Stimulated activated CD4-positive, alpha-beta T cell treated with anti-CD3 and anti-CD28 coated beads, Interleukin-2, amount 100 ng/mL, for 48 hours (primary cell): ENCODE measurements at regions not wholly inside any gene's neighbourhood (a gene's known extent, or its start where the extent isn't known, plus 50 kb on each side); places are given as distances from the start of the nearest gene placed in this dataset.

Experiments
- DNase-seq, 2 donors: peaks; one replicate each; pipeline ENCODE4 v3.0.0-alpha.2; 2020

DNA sequence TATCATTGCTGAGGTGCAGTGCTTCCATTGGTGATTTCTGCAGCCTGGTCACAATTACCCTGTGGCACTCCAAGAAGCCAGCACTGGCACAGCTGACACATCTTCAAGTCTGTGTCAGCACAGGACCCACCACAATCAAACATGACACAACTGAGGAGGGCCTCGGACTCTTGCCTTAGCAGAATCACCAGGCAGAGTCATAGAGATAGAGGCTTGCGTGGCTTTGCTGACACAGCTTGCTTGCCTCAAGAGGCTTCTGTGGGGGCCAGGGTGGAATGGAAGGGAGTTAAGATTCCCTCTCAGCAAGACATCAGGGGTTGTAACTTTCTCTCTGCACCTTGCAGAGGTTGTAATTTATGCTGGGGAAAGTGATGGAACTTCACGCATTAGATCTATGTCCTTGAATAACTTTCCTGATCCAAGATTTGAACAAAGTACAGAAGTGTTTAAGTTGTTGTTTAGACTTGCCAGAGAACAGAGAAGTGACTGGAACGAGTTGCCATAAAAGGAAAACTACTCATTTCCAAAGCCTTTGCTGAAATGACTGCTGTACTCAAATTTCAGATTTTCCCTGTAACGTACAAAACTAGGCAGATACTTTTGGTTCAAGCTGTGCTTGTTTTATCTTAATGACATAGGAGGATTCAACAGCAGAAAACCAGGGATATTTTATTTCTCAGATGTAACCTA, 170.7 kb downstream of the DIPK2A start:
- no peak for DNase-seq

DNA sequence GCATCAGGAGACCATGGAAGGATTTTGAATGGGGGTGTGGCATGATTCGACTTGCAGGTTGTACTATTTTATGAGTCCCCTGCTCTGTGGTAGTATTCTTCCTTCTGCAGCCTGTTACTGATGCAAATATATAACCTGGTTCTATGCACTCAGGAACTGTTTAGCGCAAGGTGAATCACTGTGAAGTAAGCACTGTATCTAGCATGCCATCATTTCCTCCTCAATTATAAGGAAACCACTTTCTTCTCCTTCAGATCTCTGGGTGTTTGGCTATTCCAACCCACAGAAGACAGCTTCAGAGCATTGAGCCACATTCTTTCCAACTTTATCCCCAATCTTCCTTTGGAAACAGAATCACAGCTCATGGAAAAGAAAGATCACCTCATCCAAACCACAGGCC, 176.7 kb downstream of the DIPK2A start:
- DNase-seq: no peak

DNA sequence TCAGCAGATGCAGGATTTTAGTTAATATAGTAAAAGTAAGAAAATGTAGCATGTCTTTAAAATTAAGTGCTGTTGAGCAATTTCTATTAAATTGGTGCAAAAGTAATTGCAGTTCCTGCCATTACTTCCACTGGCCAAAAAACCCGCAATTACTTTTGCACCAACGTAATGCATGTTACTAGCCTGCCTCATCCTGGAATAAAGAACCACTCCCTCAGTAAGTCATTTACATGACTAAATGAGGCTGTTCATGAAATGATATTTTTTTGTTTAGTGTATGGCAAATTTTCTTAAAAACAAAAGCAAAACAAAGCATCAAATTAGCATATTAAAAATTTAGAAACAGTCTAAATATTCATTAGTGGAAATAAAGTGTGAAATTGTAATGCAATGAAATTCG, 180.4 kb downstream of the DIPK2A start:
- no peak for DNase-seq

DNA sequence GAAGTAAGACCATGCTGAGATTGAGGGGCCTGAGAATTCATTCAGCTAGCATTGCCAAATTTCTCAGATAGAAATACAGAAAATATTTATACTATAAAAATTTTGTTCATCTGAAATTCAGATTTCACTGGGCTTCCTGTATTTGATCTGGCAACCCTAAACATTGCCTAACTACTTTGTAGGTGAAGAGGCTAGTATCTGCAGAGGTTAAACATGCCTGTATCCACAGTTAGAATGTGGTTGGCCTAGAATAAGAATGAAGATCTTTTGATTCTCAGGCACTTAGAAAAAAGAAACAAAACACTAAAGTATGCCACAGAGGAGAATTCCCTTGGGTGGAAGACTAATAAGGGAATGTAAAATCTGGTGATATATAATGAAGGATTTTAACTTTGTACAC, 189.0 kb downstream of the DIPK2A start:
- no peak for DNase-seq

DNA sequence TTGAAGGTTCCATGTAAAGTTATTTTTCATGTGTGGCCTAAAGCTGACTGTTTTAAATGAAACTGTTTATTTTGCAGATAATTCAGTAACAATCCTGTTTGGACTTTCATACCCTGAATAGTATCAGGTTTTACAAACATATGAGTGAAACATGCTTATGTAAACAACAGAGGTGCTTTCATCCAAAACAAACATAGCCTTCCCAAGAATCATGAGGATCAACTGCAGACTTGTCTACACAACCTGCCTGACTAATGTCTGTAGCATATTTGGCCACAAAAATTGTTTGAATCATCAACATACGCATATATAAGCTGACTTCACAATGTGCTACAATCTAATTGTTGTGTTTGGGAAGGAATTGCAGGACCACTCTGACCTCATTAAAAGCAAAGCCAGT, 190.4 kb downstream of the DIPK2A start:
- no peak for DNase-seq

DNA sequence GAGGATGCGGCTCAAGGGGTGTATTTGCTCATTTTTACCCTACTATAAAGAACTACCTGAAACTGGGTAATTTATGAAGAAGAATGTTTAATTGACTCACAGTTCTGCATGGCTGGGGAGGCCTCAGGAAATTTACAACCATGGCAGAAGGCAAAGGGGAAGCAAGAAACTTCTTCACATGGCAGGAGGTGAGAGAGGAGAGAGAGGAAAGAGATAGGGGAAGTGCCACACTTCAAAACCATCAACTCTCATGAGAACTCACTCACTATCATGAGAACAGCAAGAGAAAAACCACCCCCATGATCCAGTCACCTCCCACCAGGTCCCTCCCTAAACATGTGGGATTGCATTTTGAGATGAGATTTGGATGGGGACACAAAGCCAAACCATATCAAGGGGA, 192.7 kb downstream of the DIPK2A start:
- no peak for DNase-seq

DNA sequence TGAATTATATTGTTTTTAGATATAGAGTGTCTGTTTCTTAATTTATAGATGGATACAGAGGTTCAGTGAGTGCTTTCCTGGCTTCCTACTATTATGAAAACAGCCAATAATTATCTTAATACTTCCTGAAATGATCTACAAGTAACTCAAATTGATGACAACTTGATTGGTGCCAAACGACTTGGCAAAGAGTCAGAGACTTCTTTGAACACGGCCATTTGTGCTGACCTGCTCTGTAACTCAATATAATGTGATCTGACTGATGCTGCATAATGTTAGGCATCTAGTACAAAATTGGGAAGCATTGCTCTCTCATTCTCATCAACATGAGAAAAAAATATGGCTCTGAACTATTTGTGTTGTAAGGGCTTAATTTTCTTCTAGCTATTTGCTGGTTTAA, 193.9 kb downstream of the DIPK2A start:
- DNase-seq: no peak

DNA sequence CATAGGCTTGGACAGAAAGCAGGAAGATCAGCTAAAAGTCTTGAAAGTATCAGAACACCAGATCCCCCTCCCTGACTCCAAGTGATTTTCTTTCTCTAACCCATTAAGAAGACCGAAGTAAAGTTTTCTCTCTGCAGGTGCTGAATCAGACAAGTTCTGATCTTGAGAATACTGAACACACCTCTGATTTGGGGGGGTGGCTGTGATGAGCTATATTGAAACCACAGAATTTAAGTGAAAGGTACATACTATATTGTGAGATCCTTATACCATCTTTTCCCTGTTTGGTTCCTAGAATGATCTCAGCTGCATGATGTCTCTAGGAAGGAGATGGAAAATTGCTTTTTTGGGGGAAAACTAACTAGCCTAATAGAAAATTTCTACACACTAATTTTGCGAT, 196.0 kb downstream of the DIPK2A start:
- DNase-seq: no peak

DNA sequence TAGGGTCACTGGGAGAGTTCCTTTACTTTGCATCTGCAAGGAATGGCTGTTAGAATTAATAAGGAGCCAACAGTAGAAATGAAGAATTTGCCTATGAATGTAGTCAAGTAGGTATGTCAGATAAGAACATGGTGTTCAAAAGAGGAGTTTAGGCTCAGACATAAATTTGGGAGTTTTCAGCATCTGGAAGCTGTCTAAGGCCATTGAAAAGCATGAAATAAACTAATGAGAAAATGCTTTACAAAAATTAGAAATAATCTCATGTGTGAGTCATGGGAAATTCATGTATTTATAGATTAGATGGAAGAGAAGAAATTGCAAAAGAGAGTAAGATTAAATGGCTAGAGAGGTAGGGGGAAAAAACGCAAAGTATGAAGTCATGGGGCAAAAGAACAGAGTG, 201.9 kb downstream of the DIPK2A start:
- no peak for DNase-seq

DNA sequence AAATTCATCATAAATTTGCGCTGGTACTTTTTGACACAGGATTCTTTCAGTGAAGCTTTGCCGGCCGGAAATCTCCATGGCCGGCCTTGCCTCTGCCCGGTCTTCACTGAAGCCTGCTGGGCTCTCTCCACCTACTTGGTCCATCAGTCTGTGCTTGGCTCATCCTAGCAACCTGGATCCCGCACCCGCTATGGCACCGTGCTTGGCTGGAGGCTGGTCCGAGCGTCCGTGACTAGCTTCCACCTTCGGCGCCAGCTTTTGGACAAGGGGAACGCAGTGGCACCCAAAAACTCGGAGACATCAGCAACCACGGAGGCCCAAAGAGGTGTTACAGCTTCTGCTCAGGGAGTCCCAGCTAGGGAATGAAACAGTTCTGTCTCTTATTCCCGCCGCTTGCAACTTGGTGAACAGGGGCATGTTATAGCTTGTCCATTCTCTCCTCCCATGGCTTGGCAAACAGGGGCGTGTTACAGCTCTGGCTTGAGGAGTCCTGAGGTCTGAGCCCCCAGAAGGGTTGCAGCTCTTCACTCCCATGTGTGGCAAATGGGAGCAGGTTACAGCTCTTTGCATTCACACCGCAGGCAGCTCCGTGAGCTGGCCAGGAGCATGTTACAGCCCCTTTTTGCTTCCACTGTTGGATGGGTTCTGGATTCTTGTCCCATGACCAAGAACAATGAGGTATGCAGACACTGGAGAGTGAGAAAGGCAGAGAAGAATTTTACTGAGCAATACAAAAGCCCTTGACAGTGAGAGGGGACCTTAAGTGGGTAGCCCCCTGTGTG, 204.2 kb downstream of the DIPK2A start:
- DNase-seq: no peak

DNA sequence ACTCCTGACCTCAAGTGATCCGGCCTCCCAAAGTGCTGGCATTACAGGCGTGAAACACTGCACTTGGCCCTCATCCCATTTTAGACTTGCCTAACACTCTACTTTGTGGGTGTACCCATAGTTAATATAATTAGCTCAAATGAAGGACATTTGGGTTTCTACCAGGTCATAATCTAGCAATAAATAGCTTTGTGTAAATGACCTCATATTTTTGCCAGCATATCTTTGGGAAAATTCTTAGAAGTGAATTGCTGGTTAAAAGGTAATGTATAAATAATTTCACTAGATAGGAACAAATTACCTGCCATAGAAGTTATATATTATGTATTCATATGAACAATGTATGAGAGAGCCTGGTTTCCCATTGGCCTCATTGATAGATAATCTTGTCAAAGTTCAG, 206.0 kb downstream of the DIPK2A start:
- no peak for DNase-seq

DNA sequence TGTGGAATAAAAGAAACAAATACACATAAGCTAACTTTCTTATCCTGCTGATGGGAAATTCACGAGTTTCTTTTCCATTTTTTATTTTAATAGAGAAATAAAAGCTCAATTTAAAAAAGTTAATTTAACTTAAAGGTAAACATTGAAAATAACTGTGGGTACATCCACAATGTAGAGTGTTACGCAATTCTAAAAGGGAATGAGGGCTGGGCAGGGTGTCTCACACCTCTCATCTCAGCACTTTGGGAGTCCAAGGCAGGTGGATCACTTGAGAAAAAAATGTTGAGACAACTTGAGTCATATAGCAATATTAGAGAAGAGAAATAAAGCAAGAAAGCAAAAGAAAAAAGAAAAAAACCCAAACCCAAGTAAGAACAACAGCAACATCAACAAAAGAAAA, 207.0 kb downstream of the DIPK2A start:
- DNase-seq: no peak

DNA sequence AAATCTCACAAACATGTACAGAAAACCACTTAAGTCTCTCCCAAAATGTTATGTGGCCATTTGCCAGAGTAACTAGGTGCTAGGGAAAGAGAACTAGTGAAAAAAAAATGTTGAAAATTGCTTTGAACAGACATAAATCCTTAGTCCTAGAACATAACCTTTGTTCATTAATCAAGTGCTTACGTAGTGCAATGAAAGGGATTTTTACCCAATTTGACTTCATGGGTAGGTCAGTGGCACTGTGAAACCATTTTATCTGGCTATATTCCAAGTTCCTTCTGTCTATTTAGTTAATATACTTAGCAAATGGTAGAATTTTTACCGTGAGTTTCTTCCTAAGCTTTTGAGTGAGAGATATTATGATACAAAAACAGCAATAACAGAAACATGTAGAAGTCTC, 209.4 kb downstream of the DIPK2A start:
- DNase-seq: no peak

DNA sequence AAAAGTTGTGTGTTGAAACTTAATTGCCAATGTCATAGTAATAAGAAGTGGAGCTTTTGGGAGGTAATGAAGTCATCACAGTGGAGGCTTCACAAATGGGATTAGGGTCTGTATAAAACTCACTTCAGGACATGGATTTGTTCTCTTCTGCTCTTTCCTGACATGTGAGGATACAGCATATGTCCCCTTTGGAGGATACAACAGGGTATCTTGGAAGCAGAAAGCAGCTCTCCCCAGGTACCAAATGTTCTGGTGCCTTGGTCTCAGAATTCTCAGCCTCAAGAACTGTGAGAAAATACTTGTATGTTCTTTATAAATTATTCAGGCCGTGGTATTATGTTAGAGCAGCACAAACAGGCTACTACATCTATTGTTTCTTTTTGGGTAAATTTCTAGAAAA, 210.9 kb downstream of the DIPK2A start:
- no peak for DNase-seq

DNA sequence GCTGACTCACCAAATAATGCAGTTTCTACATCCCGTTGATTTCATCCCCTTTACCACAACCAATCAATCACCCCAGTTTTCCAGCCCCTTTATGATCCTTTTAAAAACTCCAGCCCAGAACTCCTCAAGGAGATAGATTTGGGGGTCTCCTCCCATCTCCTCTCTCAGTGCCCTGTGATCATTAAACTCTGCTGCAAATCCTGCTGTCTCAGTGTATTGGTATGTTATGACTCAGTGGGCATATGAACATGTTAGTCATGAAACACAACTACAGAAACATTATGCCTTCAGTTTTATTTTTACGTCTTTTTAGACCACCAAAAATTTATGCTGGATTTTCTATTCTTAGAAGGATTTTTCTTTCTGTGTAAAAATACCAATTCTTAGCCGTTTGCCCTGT, 213.7 kb downstream of the DIPK2A start:
- no peak for DNase-seq

DNA sequence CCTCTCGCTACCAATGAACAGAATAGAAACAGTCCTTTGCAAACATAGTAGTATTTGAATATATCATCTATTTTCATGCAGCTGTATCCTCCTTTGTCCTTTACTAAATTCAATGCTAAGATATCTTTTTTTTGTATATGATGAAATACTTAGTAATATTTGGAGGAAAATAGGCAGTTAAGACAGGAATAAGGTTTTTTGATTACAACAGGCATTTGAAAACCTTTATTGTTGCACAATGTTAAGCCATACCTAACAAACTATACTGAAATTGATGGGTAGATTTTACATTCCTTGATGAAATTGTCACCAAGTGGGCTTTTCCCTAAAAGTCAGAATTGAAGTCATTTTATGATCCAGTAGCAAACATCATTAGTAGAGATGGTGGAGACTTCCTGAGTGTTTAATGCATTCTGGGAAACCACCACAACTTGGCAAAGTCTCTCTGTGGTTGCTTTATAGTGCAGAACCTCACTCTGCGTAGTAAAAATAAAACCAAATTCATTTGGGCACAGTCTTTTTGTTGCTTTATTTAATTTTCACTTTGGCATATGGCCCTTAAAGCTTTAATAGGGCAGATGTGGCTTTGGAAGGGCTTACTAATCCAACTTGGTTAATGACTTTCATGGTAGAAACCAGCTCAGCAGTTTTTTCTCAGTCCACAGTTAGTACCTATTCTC, 216.0 kb downstream of the DIPK2A start:
- DNase-seq: no peak

DNA sequence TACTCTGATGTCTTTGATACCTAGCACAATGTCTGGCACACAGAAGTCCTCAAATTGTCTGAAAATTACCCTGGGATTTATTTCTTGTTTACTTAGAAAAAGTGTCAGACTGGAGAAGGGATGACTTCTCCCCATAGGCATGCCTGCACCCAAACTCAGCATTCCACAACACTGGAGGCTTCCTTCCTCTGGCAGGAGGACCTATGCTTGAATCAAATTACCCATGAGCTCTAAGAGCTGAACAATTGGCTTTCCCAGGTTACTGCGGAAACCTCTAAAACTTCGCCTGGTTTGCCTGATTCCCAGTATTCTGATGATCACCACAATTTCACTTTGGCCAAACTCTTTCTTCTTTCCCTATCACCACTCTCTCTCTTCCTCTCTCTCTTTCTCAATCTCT, 217.4 kb downstream of the DIPK2A start:
- no peak for DNase-seq

DNA sequence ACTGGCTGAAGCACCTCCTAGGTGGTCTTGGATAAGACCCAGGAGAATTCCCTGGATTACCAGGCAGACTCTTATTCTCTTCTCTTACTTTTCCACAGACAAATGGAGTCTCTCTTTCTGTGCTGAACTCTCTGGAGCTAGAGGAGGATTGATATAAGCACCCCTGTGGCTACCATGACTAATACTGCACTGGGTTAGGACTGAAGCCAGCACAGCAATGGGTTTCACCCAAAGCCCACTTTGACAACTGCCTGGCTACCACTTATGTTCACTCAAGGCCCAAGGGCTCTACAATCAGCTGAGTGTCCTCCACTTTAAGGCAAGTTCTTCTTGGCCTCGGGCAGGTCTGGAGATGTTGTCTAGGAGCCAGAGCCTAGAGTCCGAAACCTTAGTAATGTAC, 225.5 kb downstream of the DIPK2A start:
- no peak for DNase-seq

DNA sequence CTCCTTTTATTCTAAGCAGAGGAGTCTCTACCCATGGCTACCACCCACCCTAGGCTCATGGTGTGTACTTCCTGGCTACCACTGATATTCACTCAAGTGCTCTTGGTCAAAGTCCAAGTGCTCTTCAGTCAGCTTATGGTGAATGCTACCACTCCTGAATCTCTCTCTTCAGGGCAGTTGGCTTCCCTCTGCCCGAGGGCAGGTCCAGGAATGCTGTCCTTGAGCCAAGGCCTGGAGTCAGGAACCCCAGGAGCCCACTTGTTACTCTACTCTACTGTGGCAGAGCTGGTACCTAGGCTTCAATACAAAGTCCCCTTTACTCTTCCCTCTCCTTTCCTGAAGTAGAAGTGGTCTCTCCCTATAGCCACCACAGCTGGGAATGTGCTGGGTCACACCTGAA, 226.0 kb downstream of the DIPK2A start:
- DNase-seq: no peak

DNA sequence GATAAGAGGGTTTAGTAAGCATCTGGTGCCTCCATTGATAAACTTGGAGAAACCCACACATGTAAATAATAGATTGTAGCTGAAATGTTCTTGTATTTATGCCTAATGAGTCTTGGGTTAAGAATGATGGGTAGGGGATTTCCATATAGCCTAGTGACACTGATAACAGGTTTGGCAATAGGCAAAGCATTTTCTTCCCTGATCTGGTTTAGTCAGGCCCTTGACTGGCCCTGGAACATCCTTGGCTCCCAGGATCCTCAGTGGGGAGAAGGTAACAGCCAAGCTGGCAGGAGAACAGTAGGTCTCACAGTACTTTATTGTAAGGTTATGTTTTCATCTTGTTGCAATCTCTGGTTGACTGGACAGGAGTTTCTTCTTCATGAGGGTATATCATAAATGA, 228.4 kb downstream of the DIPK2A start:
- DNase-seq: no peak

DNA sequence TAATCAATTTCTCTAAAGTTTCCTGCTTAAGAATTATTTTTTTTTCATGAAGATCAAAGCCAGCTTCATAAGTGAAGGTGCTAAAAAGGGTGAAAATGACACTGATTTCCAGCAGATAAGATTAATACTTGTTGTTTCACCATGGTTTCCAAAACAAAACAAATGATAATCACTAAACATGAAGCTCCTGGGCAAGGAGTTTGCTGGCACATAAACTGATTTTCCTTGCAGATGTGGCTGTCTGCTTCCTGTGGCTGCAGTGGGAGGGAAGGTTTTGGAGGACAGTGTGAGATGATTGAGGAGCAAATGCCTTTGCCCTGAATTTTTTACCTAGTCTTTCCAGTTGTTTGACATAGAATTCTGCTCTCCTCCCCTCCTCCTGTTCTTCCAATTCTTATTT, 228.8 kb downstream of the DIPK2A start:
- no peak for DNase-seq

DNA sequence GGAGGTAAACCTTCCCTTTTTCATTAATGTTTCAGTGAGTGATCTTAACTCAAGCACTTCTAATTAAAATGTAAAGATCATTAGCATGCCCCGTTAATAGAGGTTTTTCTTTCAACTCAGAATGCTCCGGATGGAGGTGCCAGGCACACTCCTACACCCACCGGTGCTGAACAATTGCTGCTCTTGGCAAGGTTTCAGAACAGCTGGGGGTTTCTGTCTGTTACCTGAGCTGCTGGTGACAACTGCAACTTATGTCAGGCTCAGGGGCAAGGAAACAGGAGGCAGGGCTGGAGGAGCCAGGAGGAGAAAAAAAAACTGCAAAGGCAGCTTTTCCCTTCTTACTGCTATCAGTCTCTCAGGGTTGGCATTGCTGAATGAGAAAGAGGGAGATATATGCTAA, 250.1 kb downstream of the DIPK2A start:
- no peak for DNase-seq

DNA sequence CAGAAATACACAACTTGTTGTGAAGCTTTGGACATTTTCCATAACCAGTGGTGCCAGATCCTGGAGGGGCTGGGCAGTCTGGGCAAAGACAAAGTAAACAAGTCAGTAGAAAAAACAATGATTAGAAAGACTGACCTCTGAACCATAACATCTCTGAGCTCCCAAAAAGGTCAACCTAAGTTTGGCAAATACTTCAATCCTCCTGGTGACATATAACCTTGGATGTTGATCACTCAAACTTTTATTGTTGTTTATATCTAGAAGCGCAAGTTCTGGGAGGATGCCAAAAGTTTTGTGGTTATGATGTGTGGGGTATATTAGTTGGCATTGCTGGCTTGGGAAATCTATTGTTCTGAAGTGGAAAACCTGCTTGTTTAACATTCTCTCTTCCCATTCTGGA, 257.7 kb downstream of the DIPK2A start:
- no peak for DNase-seq

DNA sequence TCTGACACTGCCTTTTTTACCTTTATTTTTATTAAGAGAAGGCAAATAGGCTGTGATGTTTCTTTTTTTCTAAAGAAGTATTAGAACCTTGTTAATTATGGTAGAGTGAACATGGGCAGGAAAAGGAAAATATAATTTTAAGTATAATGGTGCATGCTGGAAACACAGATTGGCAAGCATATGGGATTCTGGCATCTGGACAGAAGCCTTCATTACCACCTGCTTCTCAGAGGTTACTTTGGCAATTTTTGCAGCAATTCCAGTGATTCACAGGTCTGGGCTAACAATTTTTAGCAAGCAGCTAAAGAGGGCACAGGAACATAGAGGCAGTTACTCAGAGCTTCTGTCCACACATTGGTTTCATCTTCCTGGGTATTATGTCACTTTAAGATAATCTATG, 258.3 kb downstream of the DIPK2A start:
- no peak for DNase-seq
